HEK293 (cell line): ENCODE measurements at regions not wholly inside any gene's neighbourhood (a gene's known extent, or its start where the extent isn't known, plus 50 kb on each side); places are given as distances from the start of the nearest gene placed in this dataset.

Experiments
- CTCF ChIA-PET: fragments of 350-600 bp; formaldehyde crosslinking; extraction: SDS; loops from one replicate; lab custom pipeline; 2021; ENCODE audit warnings: antibody characterized with exemption; lab: Yijun Ruan, JAX
- POLR2A ChIA-PET: fragments of 300-600 bp; formaldehyde crosslinking; extraction: SDS; loops from one replicate; lab custom pipeline; 2020; ENCODE audit warnings: antibody characterized with exemption, inconsistent platforms; lab: Yijun Ruan, JAX
- H3K27ac ChIP-seq: fragments of 200-500 bp; sonication (Bioruptor generic); 2 replicates; pipeline ENCODE4 v1.5.1; 2014; ENCODE audit warnings: low read depth, low read length, control low read depth, inconsistent platforms; ENCODE audit errors: extremely low read depth
- H3K36me3 ChIP-seq, 2 experiments: fragments of 200-500 bp in 1 of 2; sonication (Bioruptor generic) in 1 of 2; 1 replicate in 1 of 2; 2 replicates in 1 of 2; pipeline ENCODE4 v1.5.1; 2014 to 2017; ENCODE audit warnings: inconsistent platforms in 2 of 2, low read length in 2 of 2; ENCODE audit not compliant: control insufficient read depth in 2 of 2, insufficient read depth in 1 of 2
- H3K4me1 ChIP-seq: fragments of 200-500 bp; sonication (Bioruptor generic); 2 replicates; pipeline ENCODE4 v1.5.1; 2014; ENCODE audit warnings: mild to moderate bottlenecking, low read length, inconsistent platforms; ENCODE audit not compliant: control insufficient read depth, insufficient read depth
- H3K4me3 ChIP-seq: 2 replicates; pipeline ENCODE4 v1.5.1; 2011; ENCODE audit warnings: low read depth, mild to moderate bottlenecking, control low read depth, low read length, moderate library complexity
- H3K9me3 ChIP-seq: fragments of 200-500 bp; sonication (Bioruptor generic); 2 replicates; pipeline ENCODE4 v1.5.1; 2014; ENCODE audit warnings: low read depth, low read length, inconsistent platforms; ENCODE audit not compliant: control insufficient read depth, insufficient read depth
- EGR2 ChIP-seq: fragments of 450-650 bp; formaldehyde crosslinking; IDR thresholded peaks from 2 replicates; pipeline ENCODE4 v1.5.1; 2016; ENCODE audit warnings: low read depth, missing biosample characterization, missing genetic modification characterization
- GLI2 ChIP-seq: fragments of 450-650 bp; formaldehyde crosslinking; IDR thresholded peaks from 2 replicates; pipeline ENCODE4; 2017; ENCODE audit warnings: missing biosample characterization, missing genetic modification characterization, low read depth, borderline replicate concordance
- HOXC10 ChIP-seq: sonication (generic); formaldehyde crosslinking; IDR thresholded peaks from 2 replicates; pipeline ENCODE4 v1.8.1; 2023; ENCODE audit warnings: mild to moderate bottlenecking, missing genetic modification reagents
- KLF1 ChIP-seq: fragments of 450-650 bp; formaldehyde crosslinking; IDR thresholded peaks from 2 replicates; pipeline ENCODE4 v1.5.1; 2016; ENCODE audit warnings: missing biosample characterization, missing genetic modification characterization
- KLF17 ChIP-seq: fragments of 450-650 bp; formaldehyde crosslinking; IDR thresholded peaks from 2 replicates; pipeline ENCODE4 v1.5.1; 2016; ENCODE audit warnings: missing biosample characterization, missing genetic modification characterization
- PRDM4 ChIP-seq: fragments of 450-650 bp; formaldehyde crosslinking; IDR thresholded peaks from 2 replicates; pipeline ENCODE4 v1.5.1; 2017; ENCODE audit warnings: missing biosample characterization, missing genetic modification characterization
- RBAK ChIP-seq: fragments of 450-650 bp; formaldehyde crosslinking; IDR thresholded peaks from 2 replicates; pipeline ENCODE4 v1.5.1; 2016; ENCODE audit warnings: missing biosample characterization, missing genetic modification characterization
- REPIN1 ChIP-seq: fragments of 450-650 bp; formaldehyde crosslinking; IDR thresholded peaks from 2 replicates; pipeline ENCODE4 v1.5.1; 2017; ENCODE audit warnings: missing biosample characterization, missing genetic modification characterization, low read depth
- SCRT1 ChIP-seq: fragments of 450-650 bp; formaldehyde crosslinking; IDR thresholded peaks from 2 replicates; pipeline ENCODE4 v1.5.1; 2016; ENCODE audit warnings: missing biosample characterization, missing genetic modification characterization, borderline replicate concordance
- SP3 ChIP-seq: fragments of 450-650 bp; formaldehyde crosslinking; IDR thresholded peaks from 2 replicates; pipeline ENCODE4 v1.5.1; 2016; ENCODE audit warnings: missing biosample characterization, missing genetic modification characterization
- WT1 ChIP-seq: fragments of 450-650 bp; formaldehyde crosslinking; IDR thresholded peaks from 2 replicates; pipeline ENCODE4 v1.5.1; 2016; ENCODE audit warnings: missing biosample characterization, missing genetic modification characterization
- ZEB2 ChIP-seq: fragments of 450-650 bp; formaldehyde crosslinking; IDR thresholded peaks from 2 replicates; pipeline ENCODE4 v1.5.1; 2016; ENCODE audit warnings: missing biosample characterization, missing genetic modification characterization
- ZNF10 ChIP-seq: fragments of 450-650 bp; formaldehyde crosslinking; IDR thresholded peaks from 2 replicates; pipeline ENCODE4 v1.5.1; 2017; ENCODE audit warnings: missing biosample characterization, missing genetic modification characterization
- ZNF112 ChIP-seq: fragments of 450-650 bp; formaldehyde crosslinking; IDR thresholded peaks from 2 replicates; pipeline ENCODE4 v1.5.0; 2017; ENCODE audit warnings: missing biosample characterization, missing genetic modification characterization
- ZNF169 ChIP-seq: fragments of 450-650 bp; formaldehyde crosslinking; IDR thresholded peaks from 2 replicates; pipeline ENCODE4 v1.5.1; 2016; ENCODE audit warnings: missing biosample characterization, missing genetic modification characterization
- ZNF184 ChIP-seq: fragments of 450-650 bp; IDR thresholded peaks from 2 replicates; pipeline ENCODE4 v1.5.1; 2018; ENCODE audit warnings: missing biosample characterization, mild to moderate bottlenecking, missing genetic modification characterization
- ZNF26 ChIP-seq: fragments of 450-650 bp; formaldehyde crosslinking; IDR thresholded peaks from 2 replicates; pipeline ENCODE4 v1.5.1; 2016; ENCODE audit warnings: missing biosample characterization, missing genetic modification characterization
- ZNF274 ChIP-seq, 2 experiments: fragments of 200-500 bp in 1 of 2; fragments of 450-650 bp in 1 of 2; sonication (Bioruptor generic) in 1 of 2; formaldehyde crosslinking in 1 of 2; IDR thresholded peaks; 2 replicates each; pipeline versions ENCODE4 v1.5.1 to v1.6.1; 2014 to 2016; ENCODE audit warnings: borderline replicate concordance in 1 of 2, inconsistent platforms in 1 of 2, low read length in 1 of 2, missing biosample characterization in 1 of 2, missing genetic modification characterization in 1 of 2
- ZNF394 ChIP-seq: fragments of 450-650 bp; formaldehyde crosslinking; IDR thresholded peaks from 2 replicates; pipeline ENCODE4 v1.5.1; 2016; ENCODE audit warnings: missing biosample characterization, missing genetic modification characterization, mild to moderate bottlenecking, moderate library complexity, borderline replicate concordance
- ZNF398 ChIP-seq: fragments of 450-650 bp; formaldehyde crosslinking; IDR thresholded peaks from 2 replicates; pipeline ENCODE4 v1.5.1; 2017; ENCODE audit warnings: missing biosample characterization, missing genetic modification characterization
- ZNF423 ChIP-seq: fragments of 450-650 bp; formaldehyde crosslinking; IDR thresholded peaks from 2 replicates; pipeline ENCODE4 v1.5.1; 2016; ENCODE audit warnings: missing biosample characterization, missing genetic modification characterization
- ZNF501 ChIP-seq: fragments of 450-650 bp; formaldehyde crosslinking; IDR thresholded peaks from 2 replicates; pipeline ENCODE4 v1.5.1; 2016; ENCODE audit warnings: missing biosample characterization, missing genetic modification characterization
- ZNF548 ChIP-seq: fragments of 450-650 bp; formaldehyde crosslinking; IDR thresholded peaks from 2 replicates; pipeline ENCODE4 v1.5.1; 2016; ENCODE audit warnings: missing biosample characterization, missing genetic modification characterization
- ZNF549 ChIP-seq: fragments of 450-650 bp; IDR thresholded peaks from 2 replicates; pipeline ENCODE4 v1.5.1; 2018; ENCODE audit warnings: missing biosample characterization, missing genetic modification characterization, mild to moderate bottlenecking, inconsistent platforms, moderate library complexity
- ZNF580 ChIP-seq: fragments of 450-650 bp; formaldehyde crosslinking; IDR thresholded peaks from 2 replicates; pipeline ENCODE4 v1.5.1; 2016; ENCODE audit warnings: missing biosample characterization, missing genetic modification characterization
- ZNF621 ChIP-seq: fragments of 450-650 bp; formaldehyde crosslinking; IDR thresholded peaks from 2 replicates; pipeline ENCODE4 v1.5.1; 2017; ENCODE audit warnings: missing biosample characterization, missing genetic modification characterization
- ZSCAN16 ChIP-seq: fragments of 450-650 bp; formaldehyde crosslinking; IDR thresholded peaks from 2 replicates; pipeline ENCODE4 v1.5.1; 2016; ENCODE audit warnings: missing biosample characterization, missing genetic modification characterization
- ZSCAN23 ChIP-seq: fragments of 450-650 bp; formaldehyde crosslinking; IDR thresholded peaks from 2 replicates; pipeline ENCODE4 v1.5.1; 2016; ENCODE audit warnings: missing biosample characterization, missing genetic modification characterization
- TF ChIP-seq, protein P1 (sequence below): fragments of 450-650 bp; formaldehyde crosslinking; IDR thresholded peaks from 2 replicates; pipeline ENCODE4 v1.5.1; 2017; ENCODE audit warnings: missing biosample characterization, mild to moderate bottlenecking, missing genetic modification characterization, moderate library complexity

- Histone ChIP-seq H3K36me3 (no peaks in the 10 kb centered on the region), H3K27ac (no peak overlapping the region), H3K9me3 (no peaks in the 10 kb centered on the region), H3K4me3 (no peak overlapping the region), H3K4me1 (no peaks in the 10 kb centered on the region)
- ChIA-PET CTCF (interaction anchor here (0.6 to 4.4 kb wide), 2 partner anchors 44 to 92 kb away, joined by 3 to 71 read pairs; no protein-coding TSS in a partner anchor), POLR2A (no interaction called here)
- TF ChIP-seq ZNF274 (IDR thresholded peaks at IDR 0.05; ENCODE audit: low read length) (no peak), ZNF274 (tag by site-specific recombination; IDR thresholded peaks at IDR 0.05; ENCODE audit: borderline replicate concordance) (no peak), ZNF423 (no peak), ZSCAN16 (tag by site-specific recombination) (no peak), ZNF549 (tag by site-specific recombination) (no peak), ZNF394 (tag by site-specific recombination) (no peak), ZNF398 (no peak), SCRT1 (no peak), ZEB2 (no peak), SP3 (tag by site-specific recombination) (no peak), ZNF169 (no peak), ZNF621 (tag by site-specific recombination) (no peak), ZNF26 (no peak), ZNF580 (tag by site-specific recombination) (no peak)
- TF ChIP-seq, protein P1, sequence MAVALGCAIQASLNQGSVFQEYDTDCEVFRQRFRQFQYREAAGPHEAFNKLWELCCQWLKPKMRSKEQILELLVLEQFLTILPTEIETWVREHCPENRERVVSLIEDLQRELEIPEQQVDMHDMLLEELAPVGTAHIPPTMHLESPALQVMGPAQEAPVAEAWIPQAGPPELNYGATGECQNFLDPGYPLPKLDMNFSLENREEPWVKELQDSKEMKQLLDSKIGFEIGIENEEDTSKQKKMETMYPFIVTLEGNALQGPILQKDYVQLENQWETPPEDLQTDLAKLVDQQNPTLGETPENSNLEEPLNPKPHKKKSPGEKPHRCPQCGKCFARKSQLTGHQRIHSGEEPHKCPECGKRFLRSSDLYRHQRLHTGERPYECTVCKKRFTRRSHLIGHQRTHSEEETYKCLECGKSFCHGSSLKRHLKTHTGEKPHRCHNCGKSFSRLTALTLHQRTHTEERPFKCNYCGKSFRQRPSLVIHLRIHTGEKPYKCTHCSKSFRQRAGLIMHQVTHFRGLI = no peak
Observed at GRCh38 chr11:109849051-109849450, 244.1 kb upstream of the ZC3H12C start.

GRCh38 chr11:109849946-109850345, 243.2 kb upstream of the ZC3H12C start:
- CTCF ChIA-PET = interaction anchor here (0.5 to 4.4 kb wide), 4 partner anchors 92 to 665 kb away, joined by 3 to 71 read pairs (median 3); no protein-coding TSS in a partner anchor
- POLR2A ChIA-PET = no interaction called here
- Histone ChIP-seq H3K4me1 (no peaks in the 10 kb centered on the region), H3K27ac (no peak overlapping the region), H3K9me3 (no peaks in the 10 kb centered on the region), H3K4me3 (no peak overlapping the region), H3K36me3 (no peaks in the 10 kb centered on the region)
- TF ChIP-seq ZNF112 (tag by site-specific recombination) = no peak
- no peak for TF ChIP-seq PRDM4 (tag by site-specific recombination)
- no peak for TF ChIP-seq HOXC10 (CRISPR knock-in tag)
- TF ChIP-seq ZSCAN23 = no peak
- no peak for TF ChIP-seq ZNF10
- TF ChIP-seq RBAK (tag by site-specific recombination) = no peak
- no peak for TF ChIP-seq ZNF501 (tag by site-specific recombination)
- no peak for TF ChIP-seq REPIN1 (tag by site-specific recombination)
- no peak for TF ChIP-seq ZNF184 (tag by site-specific recombination)
- no peak for TF ChIP-seq KLF17 (tag by site-specific recombination)
- TF ChIP-seq ZNF548 (tag by site-specific recombination) = no peak
- TF ChIP-seq KLF1 (tag by site-specific recombination) = no peak
- TF ChIP-seq WT1 (tag by site-specific recombination) = no peak
- TF ChIP-seq EGR2 (tag by site-specific recombination) = no peak
- no peak for TF ChIP-seq GLI2 (tag by site-specific recombination)
